HFF-Myc (cell line): ENCODE measurements at regions not wholly inside any gene's neighbourhood (a gene's known extent, or its start where the extent isn't known, plus 50 kb on each side); places are given as distances from the start of the nearest gene placed in this dataset.

Experiments
- DNase-seq: peaks from one replicate; pipeline ENCODE4 v3.0.0-alpha.2; 2011; ENCODE audit warnings: low read depth; ENCODE audit errors: extremely low read depth
- H3K4me3 ChIP-seq: replicated peaks from 2 replicates; pipeline ENCODE4 v1.5.1; 2011; ENCODE audit warnings: low read depth, mild to moderate bottlenecking, control low read depth, low read length
- CTCF ChIP-seq: IDR thresholded peaks from 2 replicates; pipeline ENCODE4 v1.5.1; 2012; ENCODE audit warnings: mild to moderate bottlenecking, low read depth, low read length, control low read depth; ENCODE audit errors: missing control alignments

GRCh38 chr5:31075981-31076380 lies 117.5 kb upstream of the CDH6 start:
- H3K4me3 ChIP-seq: no peak overlapping the region
- TF ChIP-seq CTCF: no peak
- DNase-seq: no peak

- H3K4me3 ChIP-seq: no peak overlapping the region
- no peak for DNase-seq
- TF ChIP-seq CTCF: no peak
Observed at GRCh38 chr5:31068287-31068686, 125.2 kb upstream of the CDH6 start.

GRCh38 chr5:31066655-31067328 lies 126.7 kb upstream of the CDH6 start:
- no peak overlapping the region for H3K4me3 ChIP-seq

GRCh38 chr5:31064215-31064614 lies 129.3 kb upstream of the CDH6 start:
- no peak for TF ChIP-seq CTCF
- H3K4me3 ChIP-seq: no peak overlapping the region
- no peak for DNase-seq

More at GRCh38 chr5:31066655-31067328, 126.7 kb upstream of the CDH6 start:
- no peak for DNase-seq
- TF ChIP-seq CTCF: no peak

- no peak for TF ChIP-seq CTCF
- DNase-seq: no peak
- no peak overlapping the region for H3K4me3 ChIP-seq
Observed at GRCh38 chr5:31062902-31063580, 130.4 kb upstream of the CDH6 start.

GRCh38 chr5:31059889-31060288 lies 133.6 kb upstream of the CDH6 start:
- no peak for TF ChIP-seq CTCF
- H3K4me3 ChIP-seq: no peak overlapping the region
- DNase-seq: no peak
